ENCODE measurements at regions not wholly inside any gene's neighbourhood (a gene's known extent, or its start where the extent isn't known, plus 50 kb on each side); places are given as distances from the start of the nearest gene placed in this dataset.

DNA sequence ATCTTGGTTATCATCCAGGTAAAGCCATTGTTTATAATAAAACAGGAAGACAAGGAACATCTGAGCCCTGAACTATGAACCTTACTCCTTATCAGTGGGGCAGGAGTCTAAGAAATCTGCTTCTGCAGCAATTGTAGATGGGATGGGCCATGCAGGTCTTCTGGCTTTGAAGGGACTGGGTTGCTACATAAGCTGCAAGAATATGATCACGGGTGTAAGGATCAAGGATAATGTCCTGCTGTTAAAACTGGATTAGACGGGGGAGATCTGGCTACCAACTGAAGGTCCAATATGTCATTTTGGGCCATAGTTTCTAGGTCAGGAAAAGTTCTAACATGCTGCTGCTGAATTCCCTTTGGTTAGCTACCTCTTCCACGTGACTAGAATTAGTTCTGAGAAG, 1363.4 kb upstream of the CELF2 start:
- ATAC-seq = no peak
- no peak overlapping the region for H3K27ac ChIP-seq
- intact Hi-C loops (cut with DNase I) = no loop called here
- no peaks in the 10 kb centered on the region for H3K4me1 ChIP-seq
- no peak for DNase-seq
- TF ChIP-seq CTCF (IDR thresholded peaks at IDR 0.05) = no peak
- H3K9me3 ChIP-seq = peaks cover 0 to 4% of the 10 kb centered on the region in 2 donors
- H3K27me3 ChIP-seq = no peaks in the 10 kb centered on the region
- H3K36me3 ChIP-seq = no peaks in the 10 kb centered on the region
- H3K4me3 ChIP-seq = no peak overlapping the region

GRCh38 chr10:9656386-9656785, 1361.3 kb upstream of the CELF2 start:
- Histone ChIP-seq H3K4me1 (no peaks in the 10 kb centered on the region), H3K27me3 (no peaks in the 10 kb centered on the region), H3K27ac (no peak overlapping the region), H3K4me3 (no peak overlapping the region), H3K36me3 (no peaks in the 10 kb centered on the region), H3K9me3 (peaks cover 0 to 8% of the 10 kb centered on the region in 2 donors)
- ATAC-seq = no peak
- TF ChIP-seq CTCF (IDR thresholded peaks at IDR 0.05) = no peak
- intact Hi-C loops (cut with DNase I) = no loop called here
- no peak for DNase-seq

GRCh38 chr10:9656996-9657395, 1360.7 kb upstream of the CELF2 start:
- peak in 2 of 4 donors; percentile 29 to 49 for DNase-seq

DNA sequence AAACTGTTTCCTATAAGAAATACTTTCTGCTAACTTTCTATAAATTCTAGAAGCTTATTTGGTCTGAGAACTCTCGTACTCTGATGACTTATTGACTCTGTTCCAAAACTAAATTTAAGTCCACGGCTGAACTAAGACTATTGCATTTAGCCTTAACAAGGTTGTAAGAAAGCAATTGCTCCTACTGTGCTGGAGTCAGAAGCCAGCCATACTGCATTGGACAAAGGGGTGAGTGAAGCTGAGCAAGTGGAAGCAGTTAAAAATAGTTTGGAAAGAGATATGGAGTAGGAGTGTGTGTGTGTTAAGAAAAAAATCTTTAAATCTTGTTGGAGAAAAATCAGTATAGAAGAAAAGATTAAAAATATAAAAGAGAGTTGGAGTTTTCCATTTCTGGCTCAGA, 1360.1 kb upstream of the CELF2 start:
- Histone ChIP-seq H3K36me3 (no peaks in the 10 kb centered on the region), H3K27ac (no peak overlapping the region), H3K27me3 (no peaks in the 10 kb centered on the region), H3K9me3 (peaks cover 0 to 12% of the 10 kb centered on the region in 2 donors), H3K4me3 (no peak overlapping the region), H3K4me1 (no peaks in the 10 kb centered on the region)
- DNase-seq (no peak), ATAC-seq (no peak)
- TF ChIP-seq CTCF (IDR thresholded peaks at IDR 0.05) = no peak
- intact Hi-C loops (cut with DNase I) = no loop called here

More at GRCh38 chr10:9656996-9657395, 1360.7 kb upstream of the CELF2 start:
- TF ChIP-seq CTCF (IDR thresholded peaks at IDR 0.05) = no peak
- Histone ChIP-seq H3K4me3 (no peak overlapping the region), H3K9me3 (peaks cover 0 to 8% of the 10 kb centered on the region in 2 donors), H3K27ac (no peak overlapping the region), H3K4me1 (no peaks in the 10 kb centered on the region), H3K27me3 (no peaks in the 10 kb centered on the region), H3K36me3 (no peaks in the 10 kb centered on the region)
- intact Hi-C loops (cut with DNase I) = no loop called here
- no peak for ATAC-seq

- Histone ChIP-seq H3K9me3 (peaks cover 0 to 5% of the 10 kb centered on the region in 2 donors), H3K4me3 (no peak overlapping the region), H3K36me3 (no peaks in the 10 kb centered on the region), H3K27ac (no peak overlapping the region), H3K4me1 (no peaks in the 10 kb centered on the region), H3K27me3 (no peaks in the 10 kb centered on the region)
- intact Hi-C loops (cut with DNase I) = no loop called here
- TF ChIP-seq CTCF (IDR thresholded peaks at IDR 0.05) = no peak
- no peak for DNase-seq
- no peak for ATAC-seq
Measured at GRCh38 chr10:9668411-9668810, 1349.3 kb upstream of the CELF2 start.
